IPS-NIHi7 (cell line): ENCODE measurements at regions not wholly inside any gene's neighbourhood (a gene's known extent, or its start where the extent isn't known, plus 50 kb on each side); places are given as distances from the start of the nearest gene placed in this dataset.
"Not testable (repeated sequence)": the region's sequence is repeated elsewhere in the genome, so short reads cannot be mapped to it uniquely, and the experiment has no call there.

Source experiments
- DNase-seq: peaks from one replicate; pipeline ENCODE4 v3.0.0; 2012; ENCODE audit warnings: mixed read lengths; ENCODE audit errors: extremely low spot score

DNA sequence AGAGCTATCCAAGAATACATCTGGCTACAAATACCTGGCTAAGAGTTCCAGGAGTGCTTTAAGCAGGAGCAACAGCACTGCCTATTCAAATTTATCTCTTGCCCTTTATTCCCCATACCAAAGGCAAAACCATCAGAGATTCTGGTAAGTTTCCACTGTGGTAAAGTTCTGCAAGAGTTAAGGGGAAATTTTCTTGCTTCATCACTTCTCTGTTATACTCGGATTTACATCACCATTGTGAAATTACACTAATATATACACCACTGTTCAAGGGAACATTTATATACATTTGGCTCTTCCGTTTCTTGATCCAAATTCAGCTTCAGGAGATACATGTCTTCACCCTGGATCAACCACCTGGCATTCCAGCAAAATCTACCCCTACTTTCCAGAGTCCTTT lies 70.8 kb upstream of the PTPN13 start:
- DNase-seq = no peak

GRCh38 chr4:86527713-86528112 lies 66.4 kb upstream of the PTPN13 start:
- not testable (repeated sequence) for DNase-seq

DNA sequence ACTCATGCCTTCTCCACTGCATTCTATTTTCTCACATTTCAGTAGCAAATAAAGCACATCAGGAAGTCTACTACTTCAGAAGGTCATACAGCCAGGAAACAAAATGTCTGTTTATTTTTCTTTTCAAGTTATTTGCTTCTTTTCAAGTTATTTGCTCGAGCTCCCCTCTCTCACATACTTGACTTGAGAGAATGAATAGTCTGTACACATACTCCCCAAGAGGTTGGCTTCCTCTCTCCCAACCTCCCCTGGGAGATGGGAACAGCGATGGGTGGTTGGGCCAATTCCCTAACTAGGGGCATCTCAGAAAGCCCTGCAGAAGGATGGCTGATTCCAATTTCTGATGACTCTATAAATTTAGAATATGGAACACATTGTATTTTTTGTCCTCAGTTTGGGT lies 64.7 kb upstream of the PTPN13 start:
- no peak for DNase-seq

- no peak for DNase-seq
Measured at GRCh38 chr4:86530183-86530582, 63.9 kb upstream of the PTPN13 start.

GRCh38 chr4:86531440-86531839 lies 62.7 kb upstream of the PTPN13 start:
- DNase-seq = no peak

DNA sequence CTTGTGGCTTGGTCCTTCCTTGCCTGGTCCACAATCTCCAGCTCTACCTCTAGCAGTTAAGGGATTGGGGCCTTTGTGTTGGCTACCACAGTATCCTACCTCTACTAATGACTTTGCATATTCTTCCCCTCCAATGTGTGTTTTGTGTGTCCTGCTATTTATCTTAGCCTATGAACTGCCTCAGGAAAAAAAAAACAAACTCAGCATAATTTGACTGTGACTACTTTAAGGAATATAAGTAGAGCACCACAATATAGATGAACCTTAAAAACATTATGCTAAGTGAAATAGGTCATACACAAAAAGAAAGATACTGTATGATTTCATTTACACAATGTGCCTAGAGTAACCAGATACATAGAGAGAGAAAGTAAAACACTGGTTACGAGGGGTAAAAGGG lies 61.3 kb upstream of the PTPN13 start:
- DNase-seq = no peak

DNA sequence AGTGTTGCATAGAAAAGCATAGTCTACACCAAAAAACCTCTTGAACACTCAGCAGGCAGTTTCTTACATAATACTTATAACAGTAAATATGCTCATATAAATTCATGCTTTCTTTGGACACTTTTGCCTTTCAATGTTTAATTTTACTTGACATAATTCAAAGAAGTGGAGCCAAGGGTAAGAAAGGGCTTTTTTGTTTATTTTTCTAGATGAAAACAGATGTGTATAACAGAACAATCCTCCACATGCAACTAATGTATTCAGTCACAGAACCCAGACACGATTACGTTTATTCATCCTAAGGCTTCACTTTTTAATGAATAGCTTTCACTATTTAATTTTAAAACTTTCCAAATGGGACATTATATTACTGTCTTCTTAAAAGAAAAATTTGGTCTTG lies 58.0 kb upstream of the PTPN13 start:
- DNase-seq = no peak

GRCh38 chr4:86542319-86543027 lies 51.6 kb upstream of the PTPN13 start:
- DNase-seq = no peak

- DNase-seq = no peak
Measured at GRCh38 chr4:86543080-86543479, 51.0 kb upstream of the PTPN13 start.

- DNase-seq = no peak
Measured at GRCh38 chr4:86543560-86544309, 50.4 kb upstream of the PTPN13 start.

- DNase-seq = no peak
Measured at GRCh38 chr4:86544310-86544966, 49.7 kb upstream of the PTPN13 start.
